Right lobe of liver (tissue), 6 donors: ENCODE measurements at regions not wholly inside any gene's neighbourhood (a gene's known extent, or its start where the extent isn't known, plus 50 kb on each side); places are given as distances from the start of the nearest gene placed in this dataset.

Source experiments
- ATAC-seq, 4 donors: fragments of 200-7000 bp; cut with Tn5 transposase; one replicate each; pipeline ENCODE4 v1.9.1; 2020; ENCODE audit warnings: mild to moderate bottlenecking in 4 of 4, moderate library complexity in 4 of 4
- DNase-seq, 3 donors: peaks; one replicate each; pipeline ENCODE4 v3.0.0-alpha.2; 2020
- H3K27ac ChIP-seq, 3 donors: fragments of 200-600 bp; one replicate each; pipeline ENCODE4 v1.8.0; 2022
- H3K27me3 ChIP-seq, 2 donors: fragments of 200-600 bp; one replicate each; pipeline ENCODE4 v1.8.0; 2022
- H3K36me3 ChIP-seq, 4 donors: fragments of 200-600 bp; sonication (generic) in 1 of 4; one replicate each; pipeline versions ENCODE4 v1.5.1 to v1.8.0; 2017 to 2022; ENCODE audit warnings: control low read depth in 1 of 4
- H3K4me1 ChIP-seq, 4 donors: fragments of 200-600 bp; sonication (generic) in 1 of 4; one replicate each; pipeline versions ENCODE4 v1.5.1 to v1.8.0; 2017 to 2022; ENCODE audit warnings: control low read depth in 1 of 4
- H3K4me3 ChIP-seq, 3 donors: fragments of 200-600 bp; one replicate each; pipeline ENCODE4 v1.8.0; 2022
- H3K9me3 ChIP-seq, 4 donors: fragments of 200-600 bp; sonication (generic) in 1 of 4; one replicate each; pipeline versions ENCODE4 v1.5.1 to v1.8.0; 2017 to 2022; ENCODE audit warnings: control low read depth in 1 of 4
- CTCF ChIP-seq, 4 donors: fragments of 200-600 bp in 3 of 4; fragments of 450-650 bp in 1 of 4; IDR thresholded peaks; one replicate each; pipeline versions ENCODE4 v1.5.1 to v1.8.0; 2016 to 2022; ENCODE audit warnings: antibody characterized with exemption in 4 of 4, mild to moderate bottlenecking in 2 of 4
- POLR2A ChIP-seq: fragments of 450-650 bp; IDR thresholded peaks from one replicate; pipeline ENCODE4 v1.6.1; 2017; ENCODE audit warnings: antibody characterized with exemption, mild to moderate bottlenecking
- WGBS: methylation state at CpG from one replicate; pipeline ENCODE4 v1.1.6; 2018; ENCODE audit warnings: low coverage, low lambda C conversion rate; ENCODE audit not compliant: insufficient coverage; ENCODE audit errors: missing lambda C conversion rate; 5-methylcytosine and 5-hydroxymethylcytosine counted together
- intact Hi-C, 2 donors: fragments of 100-400 bp; cut with DNase I; formaldehyde crosslinking; loops; one replicate each; pipeline versions ENCODE4 v1.11.2 to v1.14.1; 2022
- donor health status: DM: no; HTN: yes; CAD: no.
- donor health status: DM: no; HTN: no; CAD: no.
- donor health status: DM: no; HTN: no; CAD: no.
- donor health status: DM: no; HTN: yes; CAD: no.
- donor health status: DM: no; HTN: yes; CAD: no.

DNA sequence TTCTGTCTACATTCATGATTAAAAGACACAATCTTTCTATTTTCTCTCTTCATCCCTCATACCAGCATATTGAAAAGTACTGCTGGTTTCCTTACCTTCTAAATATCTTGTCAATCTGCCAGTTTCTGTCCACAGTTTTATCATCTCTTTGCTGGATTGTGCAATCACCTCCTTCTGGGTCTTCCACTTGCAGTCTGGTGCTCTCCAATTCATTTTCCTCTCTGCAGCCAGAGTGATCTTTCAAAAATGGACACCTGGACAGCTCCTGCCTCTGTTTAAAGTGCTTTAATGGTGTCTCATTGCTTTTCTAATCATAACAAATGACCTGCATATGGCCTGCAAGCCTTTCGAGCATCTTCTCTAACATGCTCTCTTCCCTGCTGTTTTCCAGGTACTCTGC lies 94.0 kb downstream of the C1QL2 start:
- Histone ChIP-seq H3K4me3 (no peak overlapping the region), H3K9me3 (no peaks in the 10 kb centered on the region), H3K4me1 (no peaks in the 10 kb centered on the region), H3K27ac (no peak overlapping the region), H3K27me3 (no peaks in the 10 kb centered on the region), H3K36me3 (no peaks in the 10 kb centered on the region)
- no peak for DNase-seq
- 46% methylated on average over 1 of the region's 1 CpG for WGBS
- ATAC-seq: no peak
- intact Hi-C loops: no loop called here
- TF ChIP-seq CTCF (IDR thresholded peaks at IDR 0.05) (no peak), POLR2A (no peak)

DNA sequence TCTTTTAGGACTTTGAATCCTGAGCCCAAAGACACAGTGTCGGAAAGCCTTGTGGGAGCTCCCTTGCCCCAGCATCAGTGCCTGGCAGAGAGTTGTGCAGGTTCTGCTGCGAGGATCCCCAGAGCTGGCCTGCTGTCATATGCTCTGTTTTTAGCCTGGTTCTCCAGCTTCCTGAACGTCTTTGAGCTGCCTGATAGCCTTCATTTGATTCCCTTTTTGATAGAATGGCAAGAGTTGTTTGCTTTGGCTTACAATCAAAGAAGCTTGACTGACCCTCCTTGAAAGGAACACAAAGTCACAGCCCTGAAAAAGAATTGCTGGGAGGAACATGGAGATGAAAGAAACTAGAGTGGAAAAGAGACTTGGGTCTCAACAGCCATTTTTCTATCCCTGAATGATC lies 95.4 kb downstream of the C1QL2 start:
- intact Hi-C loops: no loop called here
- TF ChIP-seq CTCF (IDR thresholded peaks at IDR 0.05): no peak
- TF ChIP-seq POLR2A: no peak
- ATAC-seq (no peak), DNase-seq (no peak)
- Histone ChIP-seq H3K27me3 (no peaks in the 10 kb centered on the region), H3K4me3 (no peak overlapping the region), H3K9me3 (no peaks in the 10 kb centered on the region), H3K4me1 (no peaks in the 10 kb centered on the region), H3K27ac (no peak overlapping the region), H3K36me3 (no peaks in the 10 kb centered on the region)
- WGBS: 10% methylated on average over 1 of the region's 3 CpGs

DNA sequence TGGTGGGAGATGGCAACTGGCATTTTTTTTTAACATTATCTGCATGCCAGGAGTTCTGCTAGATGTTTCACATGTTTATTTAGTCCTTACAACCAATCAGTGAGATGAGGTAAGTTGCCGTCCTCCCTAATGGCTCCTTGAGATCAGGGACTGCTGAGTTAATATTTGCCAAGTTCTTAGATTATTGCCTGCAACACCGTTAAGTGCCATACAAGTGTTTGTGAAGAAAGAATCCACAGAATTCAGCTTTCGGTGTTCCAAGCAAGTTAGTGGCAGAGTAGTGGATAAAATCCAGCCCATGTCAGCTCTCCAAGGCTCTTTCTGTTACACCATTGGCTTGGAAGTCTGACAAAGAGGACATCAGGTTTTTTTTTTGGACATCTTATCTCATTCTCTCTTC lies 95.9 kb downstream of the C1QL2 start:
- intact Hi-C loops: no loop called here

GRCh38 chr2:119062179-119062578 lies 96.4 kb downstream of the C1QL2 start:
- Histone ChIP-seq H3K9me3 (no peaks in the 10 kb centered on the region), H3K36me3 (no peaks in the 10 kb centered on the region), H3K4me1 (no peaks in the 10 kb centered on the region), H3K4me3 (no peak overlapping the region), H3K27me3 (no peaks in the 10 kb centered on the region), H3K27ac (no peak overlapping the region)
- 26% methylated on average over 2 of the region's 2 CpGs for WGBS
- intact Hi-C loops: no loop called here
- ATAC-seq: no peak
- TF ChIP-seq POLR2A: no peak
- TF ChIP-seq CTCF (IDR thresholded peaks at IDR 0.05): no peak
- no peak for DNase-seq

More for the DNA sequence above, 95.9 kb downstream of the C1QL2 start:
- Histone ChIP-seq H3K4me1 (no peaks in the 10 kb centered on the region), H3K27me3 (no peaks in the 10 kb centered on the region), H3K36me3 (no peaks in the 10 kb centered on the region), H3K4me3 (no peak overlapping the region), H3K27ac (no peak overlapping the region), H3K9me3 (no peaks in the 10 kb centered on the region)
- DNase-seq: no peak
- WGBS: 26% methylated on average over 3 of the region's 3 CpGs
- no peak for ATAC-seq
- TF ChIP-seq POLR2A: no peak
- TF ChIP-seq CTCF (IDR thresholded peaks at IDR 0.05): no peak

GRCh38 chr2:119059940-119060339 lies 98.6 kb downstream of the C1QL2 start:
- no peak for ATAC-seq
- TF ChIP-seq POLR2A (no peak), CTCF (IDR thresholded peaks at IDR 0.05) (no peak)
- Histone ChIP-seq H3K27ac (no peak overlapping the region), H3K4me3 (no peak overlapping the region), H3K4me1 (no peaks in the 10 kb centered on the region), H3K36me3 (no peaks in the 10 kb centered on the region), H3K9me3 (no peaks in the 10 kb centered on the region), H3K27me3 (no peaks in the 10 kb centered on the region)
- 49% methylated on average over 5 of the region's 5 CpGs for WGBS
- no peak for DNase-seq
- intact Hi-C loops: no loop called here
